ENCODE measurements at regions not wholly inside any gene's neighbourhood (a gene's known extent, or its start where the extent isn't known, plus 50 kb on each side); places are given as distances from the start of the nearest gene placed in this dataset.
"Not testable (repeated sequence)": the region's sequence is repeated elsewhere in the genome, so short reads cannot be mapped to it uniquely, and the experiment has no call there.

- H3K4me3 ChIP-seq, result no peak overlapping the region
- peak in 1 of 2 donors; percentile 43 for DNase-seq
- H3K9me3 ChIP-seq, result peaks cover 0 to 4% (median 0%) of the 10 kb centered on the region in 3 donors
- intact Hi-C loops (cut with DNase I; ENCODE audit: low total_unique reads), result no loop called here
- no peak for TF ChIP-seq CTCF (IDR thresholded peaks at IDR 0.05)
- no peaks in the 10 kb centered on the region for H3K36me3 ChIP-seq
- H3K4me1 ChIP-seq, result peaks cover 0 to 6% (median 0%) of the 10 kb centered on the region in 4 donors
- no peak overlapping the region for H3K27ac ChIP-seq
- H3K27me3 ChIP-seq, result no peaks in the 10 kb centered on the region
Measured at GRCh38 chr2:109724533-109725460, 69.3 kb upstream of the RGPD5 start.

GRCh38 chr2:109726379-109727270 is 67.5 kb upstream of the RGPD5 start:
- Histone ChIP-seq H3K4me1 (peaks cover 0 to 6% (median 0%) of the 10 kb centered on the region in 4 donors), H3K4me3 (no peak overlapping the region), H3K27ac (no peak overlapping the region), H3K36me3 (no peaks in the 10 kb centered on the region), H3K9me3 (peaks cover 0 to 4% (median 0%) of the 10 kb centered on the region in 3 donors), H3K27me3 (no peaks in the 10 kb centered on the region)
- no peak for TF ChIP-seq CTCF (IDR thresholded peaks at IDR 0.05)
- DNase-seq, result peak in 1 of 2 donors; percentile 25
- intact Hi-C loops (cut with DNase I; ENCODE audit: low total_unique reads), result no loop called here

GRCh38 chr2:109727929-109728447 is 66.1 kb upstream of the RGPD5 start:
- peaks cover 0 to 4% (median 0%) of the 10 kb centered on the region in 3 donors for H3K9me3 ChIP-seq
- no peak for TF ChIP-seq CTCF (IDR thresholded peaks at IDR 0.05)
- H3K4me1 ChIP-seq, result no peaks in the 10 kb centered on the region
- peak in 1 of 2 donors; percentile 11 for DNase-seq
- H3K27me3 ChIP-seq, result no peaks in the 10 kb centered on the region
- no peaks in the 10 kb centered on the region for H3K36me3 ChIP-seq
- H3K27ac ChIP-seq, result no peak overlapping the region
- intact Hi-C loops (cut with DNase I; ENCODE audit: low total_unique reads), result no loop called here
- no peak overlapping the region for H3K4me3 ChIP-seq

- not testable (repeated sequence) for H3K36me3 ChIP-seq, H3K4me1 ChIP-seq, H3K9me3 ChIP-seq, H3K27ac ChIP-seq, H3K27me3 ChIP-seq, H3K4me3 ChIP-seq
- intact Hi-C loops (cut with DNase I; ENCODE audit: low total_unique reads), result loop anchor here (5.0 kb wide), 1 partner anchor 181 kb away; no protein-coding TSS in a partner anchor
- DNase-seq, result peak in 1 of 2 donors; percentile 31
Measured at GRCh38 chr2:109733746-109734145, 60.4 kb upstream of the RGPD5 start.

- Histone ChIP-seq H3K27me3 (no peaks in the 10 kb centered on the region), H3K4me1 (no peaks in the 10 kb centered on the region), H3K36me3 (no peaks in the 10 kb centered on the region), H3K9me3 (no peaks in the 10 kb centered on the region), H3K4me3 (no peak overlapping the region), H3K27ac (no peak overlapping the region)
- intact Hi-C loops (cut with DNase I; ENCODE audit: low total_unique reads), result no loop called here
- peak; percentile 67 to 75 for DNase-seq
- peak; percentile 70 to 72 for TF ChIP-seq CTCF (IDR thresholded peaks at IDR 0.05)
Measured at GRCh38 chr2:109736177-109736827, 57.8 kb upstream of the RGPD5 start.

Data from tibial artery (tissue), 4 donors.